ENCODE measurements at regions not wholly inside any gene's neighbourhood (a gene's known extent, or its start where the extent isn't known, plus 50 kb on each side); places are given as distances from the start of the nearest gene placed in this dataset.
"Not testable (repeated sequence)": the region's sequence is repeated elsewhere in the genome, so short reads cannot be mapped to it uniquely, and the experiment has no call there.

DNA sequence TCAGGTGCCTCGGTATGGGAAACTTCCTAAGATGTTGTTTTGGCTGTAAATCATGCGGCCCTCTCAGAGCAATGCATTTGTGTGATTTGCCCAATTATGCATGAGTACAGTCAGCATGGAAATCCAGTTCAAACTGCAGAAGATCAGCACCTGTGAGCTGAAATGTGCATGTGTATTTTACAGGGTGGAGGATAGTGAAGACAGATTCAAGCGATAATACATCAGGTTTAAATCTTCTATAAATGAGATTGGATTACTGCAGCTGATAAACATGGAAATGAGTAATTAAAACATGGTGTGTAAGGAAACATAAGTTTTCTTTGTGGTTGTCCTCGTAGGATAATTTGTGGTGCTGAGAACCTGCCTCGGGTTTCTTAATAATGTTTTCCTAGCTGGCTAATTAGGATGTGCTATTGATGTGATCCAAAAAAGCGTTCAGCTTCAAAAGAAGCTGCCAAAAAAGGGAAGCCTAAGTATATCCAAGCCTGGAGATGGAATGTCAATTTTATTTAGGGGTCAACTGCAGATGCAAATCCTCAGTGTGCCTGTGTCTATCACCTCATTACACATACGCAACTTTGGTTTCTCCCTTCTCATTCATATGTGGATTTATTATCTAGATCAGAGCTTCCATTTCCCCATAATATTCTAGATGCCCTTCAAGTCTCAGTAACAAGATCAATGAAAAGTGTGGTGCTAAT, 117.1 kb upstream of the CCDC28A start:
- no peak for DNase-seq (ENCODE audit: low read depth in 2 of 3, low spot score in 1 of 3)

DNA sequence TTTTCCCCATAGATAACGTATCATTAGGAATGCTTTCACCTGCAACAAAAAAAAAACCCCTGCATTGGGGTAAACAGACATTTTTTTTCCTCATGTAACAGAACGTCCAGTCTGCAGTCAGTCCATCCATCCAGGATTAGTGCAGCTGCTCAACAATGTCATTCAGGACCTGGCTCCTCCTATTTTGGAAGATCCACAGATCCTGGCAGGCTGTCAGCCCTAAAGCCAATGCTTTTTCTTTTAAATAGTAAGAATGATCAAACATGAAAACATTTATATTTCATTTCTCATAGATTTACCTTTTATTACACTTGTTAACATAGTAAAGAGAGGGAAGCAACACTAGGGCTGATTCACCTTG, 116.5 kb upstream of the CCDC28A start:
- no peak for DNase-seq (ENCODE audit: low read depth in 2 of 3, low spot score in 1 of 3)

DNA sequence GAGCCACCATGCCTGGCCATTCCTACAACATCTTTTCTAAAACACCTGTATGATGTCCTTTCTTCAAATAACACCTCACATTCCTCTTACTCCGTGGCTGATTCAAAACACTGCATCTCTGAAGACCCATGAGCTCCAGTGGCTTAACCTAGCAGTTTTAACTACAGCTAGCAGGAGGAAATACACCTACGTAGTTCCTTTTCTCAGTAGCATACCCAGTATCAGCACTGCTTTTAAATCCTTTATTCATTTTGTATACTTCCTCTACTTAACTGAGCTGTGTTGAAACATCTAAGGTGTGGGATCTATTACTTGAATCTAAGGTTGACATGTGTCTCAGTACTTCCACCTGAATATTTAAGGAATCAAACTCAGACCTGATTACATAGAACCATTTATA, 113.6 kb upstream of the CCDC28A start:
- no peak for DNase-seq (ENCODE audit: low read depth in 2 of 3, low spot score in 1 of 3)

DNA sequence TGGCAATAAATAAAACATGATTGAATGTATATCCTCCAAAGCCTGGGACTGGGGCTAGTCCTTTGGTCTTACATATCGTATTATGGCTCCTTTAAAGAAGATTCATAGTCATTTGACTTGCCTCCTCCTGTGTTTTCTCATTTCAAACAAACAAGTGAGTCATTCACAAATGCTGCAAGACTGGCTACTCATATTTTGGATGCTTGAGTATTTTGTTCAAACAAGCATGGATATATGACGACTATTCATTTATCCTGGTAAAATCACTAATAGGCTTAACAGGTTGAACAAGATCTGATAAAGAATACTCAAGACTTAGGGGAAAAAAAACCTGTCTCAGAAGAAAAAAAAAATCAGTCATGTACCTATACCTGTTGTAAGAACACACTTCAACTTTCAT, 111.1 kb upstream of the CCDC28A start:
- no peak for DNase-seq (ENCODE audit: low read depth in 2 of 3, low spot score in 1 of 3)

DNA sequence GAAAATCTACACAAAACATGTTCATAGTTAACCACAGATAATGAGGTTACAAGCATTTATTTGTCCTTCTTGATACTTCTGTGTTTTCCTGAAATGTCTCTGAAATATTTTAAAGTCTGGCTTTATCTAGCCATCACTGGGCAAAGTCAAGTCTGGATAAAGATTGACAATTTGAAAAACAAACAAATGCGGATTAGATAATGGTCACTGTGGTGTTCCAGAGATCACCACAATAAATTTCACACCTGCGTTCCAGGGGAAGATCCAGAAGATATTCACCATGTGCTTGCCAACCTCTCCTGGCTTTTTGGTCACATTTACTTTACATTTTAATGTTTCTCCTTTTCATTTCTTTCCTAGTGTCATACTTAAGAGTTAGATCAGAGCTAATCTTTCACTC, 109.7 kb upstream of the CCDC28A start:
- DNase-seq (ENCODE audit: low read depth in 2 of 3, low spot score in 1 of 3) = no peak

DNA sequence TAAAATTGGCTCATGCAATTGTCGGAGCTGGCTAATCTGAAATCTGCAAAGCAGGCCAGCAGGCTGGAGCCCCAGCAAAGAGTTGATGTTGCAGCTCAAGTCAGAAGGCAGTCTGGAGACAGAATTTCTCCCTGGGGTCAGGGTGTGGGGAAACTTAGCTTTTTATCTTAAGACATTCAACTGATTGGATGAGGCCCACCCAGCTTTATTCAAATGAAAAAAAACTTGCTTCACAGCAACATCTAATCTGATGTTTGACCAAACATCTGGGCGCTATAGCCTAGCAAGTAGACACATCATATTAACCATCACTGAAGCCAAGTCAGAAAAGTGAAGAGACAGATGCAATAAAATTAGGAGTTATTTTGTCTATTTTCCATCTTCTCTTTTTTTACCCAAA, 108.8 kb upstream of the CCDC28A start:
- no peak for DNase-seq (ENCODE audit: low read depth in 2 of 3, low spot score in 1 of 3)

DNA sequence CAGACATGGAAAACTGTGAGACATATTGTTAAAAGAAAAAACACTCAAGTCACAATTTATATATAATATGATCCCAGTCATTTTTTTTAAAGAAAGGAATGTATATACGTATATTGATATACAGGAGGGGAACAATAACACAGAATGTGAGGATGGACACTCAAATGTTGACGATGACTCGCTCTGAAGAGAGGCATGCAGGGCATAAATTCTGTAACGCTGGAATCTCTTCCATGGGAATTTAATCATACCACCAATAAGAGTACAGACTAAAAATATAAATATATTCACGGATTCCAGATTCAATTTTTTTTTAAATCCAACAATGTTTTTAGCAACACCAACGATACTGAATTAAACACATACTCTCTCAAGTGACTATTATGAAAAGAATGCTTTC, 106.9 kb upstream of the CCDC28A start:
- no peak for DNase-seq (ENCODE audit: low read depth in 2 of 3, low spot score in 1 of 3)

DNA sequence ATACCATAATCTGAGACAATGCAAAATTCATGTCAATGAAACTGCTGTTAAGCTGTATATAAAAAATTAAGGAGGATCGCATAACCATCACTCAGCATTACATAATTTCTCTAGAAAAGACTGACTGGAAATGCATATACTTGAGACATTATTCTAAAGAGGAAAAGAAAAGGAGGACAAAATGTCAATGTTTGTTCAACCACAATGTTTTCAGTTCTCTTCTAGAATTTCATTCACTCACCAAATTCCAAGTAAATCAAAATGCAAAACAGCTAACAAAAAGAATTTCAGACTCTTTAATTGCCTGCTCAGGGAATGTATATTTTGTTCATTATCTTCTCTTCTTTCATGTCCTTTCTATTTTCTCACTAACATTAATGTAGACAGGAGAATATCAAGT, 106.2 kb upstream of the CCDC28A start:
- no peak for DNase-seq (ENCODE audit: low read depth in 2 of 3, low spot score in 1 of 3)

DNA sequence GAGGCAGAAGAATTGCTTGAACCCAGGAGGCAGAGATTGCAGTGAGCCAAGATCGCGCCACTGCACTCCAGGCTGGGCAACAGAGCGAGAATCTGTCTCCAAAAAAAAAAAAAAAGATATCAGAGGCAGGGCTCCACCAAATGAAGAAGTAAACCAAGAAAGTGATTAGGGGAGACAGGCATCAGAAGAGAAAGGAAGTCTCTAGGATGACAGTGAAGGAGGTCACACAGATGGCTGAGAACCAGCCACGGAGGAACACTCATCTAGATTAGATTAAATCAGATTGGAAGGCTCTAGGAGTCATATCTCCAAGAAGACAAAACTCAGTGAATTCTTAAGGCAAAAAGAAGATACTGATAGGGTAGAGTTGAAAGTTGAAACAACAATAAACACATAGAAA, 102.2 kb upstream of the CCDC28A start:
- DNase-seq (ENCODE audit: low read depth in 2 of 3, low spot score in 1 of 3) = no peak

DNA sequence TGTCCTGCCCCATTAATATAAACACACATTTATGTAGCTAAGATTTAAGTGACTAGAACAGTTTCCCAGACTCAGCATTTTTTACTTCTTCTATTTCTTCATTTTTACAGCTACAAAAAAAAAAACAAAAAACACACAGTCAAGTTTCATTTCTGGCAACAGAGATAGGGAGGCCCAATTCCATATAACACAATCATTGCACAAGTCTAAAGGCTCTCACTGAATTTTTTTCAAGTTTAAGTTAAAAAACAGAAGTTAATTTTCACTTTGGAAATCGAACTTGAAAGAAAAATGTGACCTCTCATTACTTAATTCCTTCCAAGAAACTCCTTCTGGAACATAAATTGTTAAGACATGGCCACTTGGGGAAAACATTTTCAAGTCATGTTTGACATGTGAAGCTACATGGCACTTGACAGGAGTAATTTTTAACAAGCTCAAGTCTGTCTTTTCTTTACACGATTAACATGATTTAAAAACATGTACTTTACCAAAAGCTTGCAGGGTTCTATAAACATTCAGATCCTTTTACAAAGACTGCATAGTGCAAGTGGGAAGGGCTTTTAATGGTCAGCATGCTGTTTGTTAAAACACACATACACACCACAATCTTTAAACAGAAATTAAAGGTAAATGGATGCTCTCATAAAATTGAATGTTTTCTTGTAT, 100.1 kb upstream of the CCDC28A start:
- DNase-seq (ENCODE audit: low read depth in 2 of 3, low spot score in 1 of 3) = no peak

DNA sequence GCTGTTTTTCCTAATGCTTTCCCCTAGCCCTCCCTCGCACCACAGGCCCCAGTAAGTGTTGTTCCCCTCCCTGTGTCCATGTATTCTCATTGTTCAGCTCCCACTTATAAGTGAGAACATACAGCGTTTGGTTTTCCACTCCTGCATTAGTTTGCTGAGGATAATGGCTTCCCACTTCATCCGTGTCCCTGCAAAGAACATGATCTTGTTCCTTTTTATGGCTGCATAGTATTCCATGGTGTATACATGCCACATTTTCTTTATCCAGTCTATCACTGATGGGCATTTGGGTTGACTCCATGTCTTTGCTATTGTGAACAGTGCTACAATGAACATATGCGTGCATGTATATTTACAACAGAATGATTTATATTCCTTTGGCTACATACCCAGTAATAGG, 99.1 kb upstream of the CCDC28A start:
- DNase-seq (ENCODE audit: low read depth in 2 of 3, low spot score in 1 of 3) = not testable (repeated sequence)

DNA sequence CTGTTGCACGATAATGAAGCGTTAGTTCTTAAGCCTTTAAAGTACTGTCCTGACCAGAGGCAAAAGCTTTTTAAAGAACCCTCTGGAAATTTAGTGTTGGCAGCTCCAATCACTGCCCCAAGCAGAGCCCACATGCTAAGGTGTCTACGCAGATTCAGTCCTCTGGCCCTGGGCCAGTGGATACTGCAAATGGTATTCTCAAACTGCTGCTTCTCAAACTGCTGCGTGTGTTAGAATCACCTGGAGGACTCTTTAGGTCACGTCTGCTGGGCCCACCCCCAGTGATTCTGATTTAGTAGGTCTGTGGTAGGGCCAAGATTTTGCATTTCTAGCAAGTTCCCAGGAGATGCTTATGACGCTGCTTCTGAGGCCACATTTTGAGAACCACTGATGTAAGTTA, 96.0 kb upstream of the CCDC28A start:
- no peak for DNase-seq (ENCODE audit: low read depth in 2 of 3, low spot score in 1 of 3)

DNA sequence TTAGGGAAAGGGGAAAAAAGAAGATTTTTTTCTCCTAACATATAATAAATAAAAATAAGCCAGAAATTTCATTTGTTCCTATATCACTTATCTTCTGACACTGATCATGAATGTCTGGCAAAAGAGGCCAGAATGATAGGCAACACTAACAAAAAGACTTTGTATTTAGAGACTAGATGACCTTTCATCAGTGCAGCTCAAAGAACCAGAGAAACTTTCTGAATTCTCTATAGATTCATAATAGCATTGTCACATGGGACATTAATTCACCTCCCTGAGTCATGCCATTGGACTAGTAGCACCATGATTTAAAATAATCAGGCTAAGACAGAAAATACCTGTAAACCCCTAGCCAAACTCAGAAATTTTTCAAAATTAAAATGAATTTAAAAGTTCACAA, 95.4 kb upstream of the CCDC28A start:
- DNase-seq (ENCODE audit: low read depth in 2 of 3, low spot score in 1 of 3) = no peak

DNA sequence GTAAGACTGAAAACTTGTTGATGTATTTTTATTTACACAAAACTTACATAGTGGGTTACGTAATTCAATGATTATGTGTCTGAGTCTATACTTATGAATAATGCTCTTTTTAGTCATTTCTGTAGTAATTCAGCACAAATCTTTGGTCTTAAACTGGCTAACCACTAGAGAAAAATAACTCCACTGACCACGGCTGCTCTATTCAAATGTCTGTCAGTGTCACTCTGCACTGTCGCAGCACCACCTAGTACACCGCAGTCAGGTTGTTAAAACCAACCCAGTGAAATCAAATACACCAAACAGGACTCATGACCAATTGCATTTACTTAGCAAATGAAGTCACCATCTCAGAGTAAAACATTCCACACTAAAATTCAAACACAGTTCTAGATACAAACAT, 93.5 kb upstream of the CCDC28A start:
- no peak for DNase-seq (ENCODE audit: low read depth in 2 of 3, low spot score in 1 of 3)

DNA sequence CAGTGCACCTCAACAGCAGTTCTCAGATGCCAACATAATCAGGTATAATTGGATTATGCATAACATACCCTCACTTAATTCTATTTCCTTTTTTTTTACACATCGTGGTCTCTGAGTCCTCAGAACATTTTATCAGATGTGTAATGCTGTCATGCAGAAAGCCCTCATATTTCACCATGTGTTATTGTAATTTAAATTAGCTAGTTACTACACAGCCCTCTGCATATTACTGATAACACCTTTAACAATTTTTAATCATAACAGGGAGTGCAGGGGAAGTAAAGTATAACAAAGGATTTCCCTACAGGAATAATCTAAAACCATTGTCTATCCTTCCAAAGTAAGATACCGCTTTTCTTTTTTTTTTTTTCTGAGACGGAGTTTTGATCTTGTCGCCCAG, 91.9 kb upstream of the CCDC28A start:
- DNase-seq (ENCODE audit: low read depth in 2 of 3, low spot score in 1 of 3) = no peak

DNA sequence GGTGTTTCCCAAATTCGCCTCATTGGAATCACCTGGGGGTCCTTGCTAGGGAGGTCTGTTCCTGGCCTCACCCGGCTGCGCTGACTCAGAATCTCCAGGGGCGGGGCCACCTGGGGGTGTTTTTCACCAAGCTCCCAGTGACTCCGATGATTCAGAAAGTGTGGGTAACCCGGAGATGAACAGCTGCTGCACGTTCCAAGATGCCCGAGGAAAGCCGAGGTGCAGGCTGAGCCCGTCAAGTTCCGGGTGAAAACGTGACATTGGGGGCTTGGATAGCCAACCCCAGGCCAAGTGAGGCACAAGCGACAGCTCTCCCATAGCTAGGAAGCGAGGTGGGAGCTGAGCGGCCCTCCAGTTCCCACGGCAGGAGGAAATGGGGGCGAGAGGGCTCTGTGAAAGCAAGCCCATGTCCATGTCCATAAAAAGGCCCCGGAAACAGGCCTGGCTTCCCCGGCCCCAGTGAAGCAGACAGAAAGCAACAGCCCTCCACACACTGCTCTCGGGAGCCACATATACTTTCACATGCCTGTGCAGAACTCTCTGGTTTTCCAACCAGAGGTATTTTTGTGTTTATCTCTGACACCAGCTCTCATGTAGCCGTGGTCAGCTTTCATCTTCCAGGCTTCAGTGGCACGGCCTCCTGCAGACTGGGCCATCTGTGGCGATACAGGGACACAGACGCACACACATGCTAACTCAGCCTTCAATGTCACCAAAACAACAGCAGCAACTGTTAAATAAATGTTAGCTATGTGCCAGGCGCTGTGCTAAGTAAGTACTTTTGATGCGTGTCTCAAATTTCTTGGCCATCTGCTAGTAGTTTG, 90.7 kb upstream of the CCDC28A start:
- no peak for DNase-seq (ENCODE audit: low read depth in 2 of 3, low spot score in 1 of 3)

DNA sequence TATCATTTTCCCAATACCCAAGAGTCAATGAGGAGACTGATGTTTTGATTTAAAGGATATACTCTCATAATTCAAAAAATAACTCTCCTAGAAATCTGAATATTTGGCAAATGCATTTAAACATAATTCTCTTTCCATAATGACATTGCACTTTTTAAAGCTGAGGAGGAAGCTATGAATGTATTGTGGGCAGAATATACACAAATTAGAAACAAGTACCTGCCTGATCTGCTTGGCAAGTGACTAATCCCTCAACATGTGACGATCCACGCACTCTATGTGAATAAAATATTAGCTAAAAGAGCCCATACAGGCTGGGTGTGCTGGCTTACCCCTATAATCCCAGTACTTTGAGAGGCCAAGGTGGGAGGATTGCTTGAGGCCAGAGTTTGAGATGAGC, 88.3 kb upstream of the CCDC28A start:
- no peak for DNase-seq (ENCODE audit: low read depth in 2 of 3, low spot score in 1 of 3)

DNA sequence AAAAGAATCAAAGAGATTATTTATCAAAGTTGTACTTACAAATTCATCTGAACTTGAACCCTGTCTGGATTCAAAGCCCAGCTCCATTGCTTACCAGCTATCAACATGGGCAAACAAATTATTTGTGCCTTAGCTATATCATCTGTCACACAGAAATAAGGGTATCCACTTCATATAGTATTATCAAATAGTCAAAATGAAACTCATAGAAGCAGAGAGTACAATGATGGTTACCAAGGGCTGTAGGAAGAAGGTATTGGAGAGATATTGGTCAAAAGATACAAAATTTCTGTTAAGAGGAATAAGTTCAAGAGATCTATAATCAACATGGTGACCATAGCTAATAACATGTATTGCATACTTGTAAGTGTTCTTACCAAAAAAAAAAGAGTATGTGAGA, 87.8 kb upstream of the CCDC28A start:
- DNase-seq (ENCODE audit: low read depth in 2 of 3, low spot score in 1 of 3) = no peak

DNA sequence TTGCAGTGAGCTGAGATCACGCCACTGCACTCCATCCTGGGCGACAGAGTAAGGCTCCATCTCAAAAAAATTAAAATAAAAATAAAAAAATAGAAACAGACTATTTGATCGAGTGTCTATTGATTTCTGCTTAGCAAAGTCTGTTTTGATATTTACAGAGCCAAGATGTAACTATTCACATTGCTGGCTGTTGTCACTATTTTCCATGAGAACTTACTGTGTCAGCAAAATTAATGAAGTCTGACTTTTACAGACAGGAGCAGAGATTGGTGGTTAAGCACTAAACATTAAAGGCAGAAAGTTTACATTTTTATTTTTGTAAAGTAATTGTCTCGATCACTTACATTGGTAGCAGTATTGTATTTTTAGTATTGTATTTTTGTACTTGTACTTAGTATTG, 85.0 kb upstream of the CCDC28A start:
- no peak for DNase-seq (ENCODE audit: low read depth in 2 of 3, low spot score in 1 of 3)

DNA sequence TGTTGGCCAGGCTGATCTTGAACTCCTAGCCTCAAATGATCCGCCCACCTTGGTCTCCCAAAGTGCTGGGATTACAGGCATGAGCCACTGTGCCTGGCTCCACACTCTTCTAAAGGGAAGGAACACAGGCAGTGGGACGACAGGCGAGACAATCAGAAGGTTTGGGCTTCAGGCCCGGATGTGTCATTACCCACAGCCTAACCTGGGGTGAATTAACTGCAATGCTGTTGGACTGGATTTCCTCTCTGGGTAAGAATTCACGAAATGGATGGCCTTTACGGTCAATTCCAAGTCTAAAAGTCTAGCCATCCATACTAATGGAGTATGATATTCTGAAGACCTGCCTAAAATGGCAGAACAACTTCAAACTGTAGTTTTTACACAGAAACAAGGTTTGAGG, 83.7 kb upstream of the CCDC28A start:
- DNase-seq (ENCODE audit: low read depth in 2 of 3, low spot score in 1 of 3) = no peak

DNA sequence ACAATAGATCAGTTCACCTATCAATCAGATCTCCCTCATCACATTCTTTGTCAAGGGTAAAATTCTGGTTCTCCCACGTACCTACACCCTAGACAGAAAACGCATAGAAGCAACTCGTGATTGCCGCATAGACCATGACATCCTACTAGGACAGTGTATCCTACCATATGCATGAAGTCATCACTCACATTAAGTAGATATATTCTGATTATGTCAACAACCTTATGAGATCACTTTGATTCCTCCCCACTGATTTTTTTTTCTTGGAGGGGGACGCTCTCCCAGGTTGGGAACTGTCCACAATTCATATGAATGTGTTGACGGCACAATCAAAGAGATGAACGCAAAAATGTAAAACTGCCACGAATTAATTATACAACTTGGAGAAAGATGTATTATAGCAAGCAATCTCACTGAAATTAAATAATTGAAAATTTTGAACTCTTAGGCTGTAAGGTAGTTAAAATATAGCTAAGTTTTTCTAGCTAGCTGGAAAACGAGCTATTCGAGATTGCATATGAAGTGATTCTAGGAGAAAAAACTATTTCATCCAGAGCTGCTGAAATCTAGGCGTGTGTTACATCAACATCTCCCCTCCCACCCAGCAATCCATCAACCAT, 82.5 kb upstream of the CCDC28A start:
- DNase-seq (ENCODE audit: low read depth in 2 of 3, low spot score in 1 of 3) = no peak

DNA sequence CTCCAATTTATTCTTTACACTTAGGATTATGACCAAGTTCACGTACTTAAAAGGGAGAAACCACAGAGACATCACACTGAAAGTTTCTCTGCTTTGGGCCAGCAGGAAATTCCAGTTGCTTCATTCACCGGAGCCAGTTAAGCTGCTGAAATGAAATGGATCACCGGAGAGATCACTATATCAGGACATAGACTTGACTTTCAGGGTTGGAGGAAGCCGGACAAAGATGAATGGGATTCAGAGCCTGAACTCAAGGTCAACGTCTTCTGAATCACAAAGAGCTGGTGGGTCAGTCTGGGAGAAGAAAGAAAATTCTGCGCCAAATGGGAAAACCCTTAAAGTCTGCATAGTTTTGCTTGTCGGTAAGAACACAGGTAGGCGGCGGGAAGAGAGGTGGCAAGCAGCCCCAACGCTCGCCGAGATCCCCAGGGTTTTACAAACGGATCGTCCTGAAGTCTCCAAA, 81.9 kb upstream of the CCDC28A start:
- DNase-seq (ENCODE audit: low read depth in 2 of 3, low spot score in 1 of 3) = no peak

Measured in stimulated activated CD4-positive, alpha-beta T cell treated with anti-CD3 and anti-CD28 coated beads, Interleukin-12 subunit alpha, Interleukin-12 subunit beta, amount 100 ng/mL, for 48 hours (primary cell).